OCI-LY1 (cell line): ENCODE measurements at regions not wholly inside any gene's neighbourhood (a gene's known extent, or its start where the extent isn't known, plus 50 kb on each side); places are given as distances from the start of the nearest gene placed in this dataset.

Experiments used
- EZH2 ChIP-seq: fragments of 200-600 bp; sonication (generic), shearing (Covaris generic); IDR thresholded peaks from 2 replicates; pipeline ENCODE4 v1.8.0; 2017; ENCODE audit warnings: borderline replicate concordance, mixed run types, mild to moderate bottlenecking, antibody characterized with exemption, low read length, moderate library complexity, mixed read lengths
- TF ChIP-seq, protein P1 (sequence below): fragments of 200-600 bp; sonication (generic), shearing (Covaris generic); IDR thresholded peaks from 2 replicates; pipeline ENCODE4 v1.5.1; 2017; ENCODE audit warnings: mild to moderate bottlenecking, antibody characterized with exemption, low read length, moderate library complexity, mixed read lengths

DNA sequence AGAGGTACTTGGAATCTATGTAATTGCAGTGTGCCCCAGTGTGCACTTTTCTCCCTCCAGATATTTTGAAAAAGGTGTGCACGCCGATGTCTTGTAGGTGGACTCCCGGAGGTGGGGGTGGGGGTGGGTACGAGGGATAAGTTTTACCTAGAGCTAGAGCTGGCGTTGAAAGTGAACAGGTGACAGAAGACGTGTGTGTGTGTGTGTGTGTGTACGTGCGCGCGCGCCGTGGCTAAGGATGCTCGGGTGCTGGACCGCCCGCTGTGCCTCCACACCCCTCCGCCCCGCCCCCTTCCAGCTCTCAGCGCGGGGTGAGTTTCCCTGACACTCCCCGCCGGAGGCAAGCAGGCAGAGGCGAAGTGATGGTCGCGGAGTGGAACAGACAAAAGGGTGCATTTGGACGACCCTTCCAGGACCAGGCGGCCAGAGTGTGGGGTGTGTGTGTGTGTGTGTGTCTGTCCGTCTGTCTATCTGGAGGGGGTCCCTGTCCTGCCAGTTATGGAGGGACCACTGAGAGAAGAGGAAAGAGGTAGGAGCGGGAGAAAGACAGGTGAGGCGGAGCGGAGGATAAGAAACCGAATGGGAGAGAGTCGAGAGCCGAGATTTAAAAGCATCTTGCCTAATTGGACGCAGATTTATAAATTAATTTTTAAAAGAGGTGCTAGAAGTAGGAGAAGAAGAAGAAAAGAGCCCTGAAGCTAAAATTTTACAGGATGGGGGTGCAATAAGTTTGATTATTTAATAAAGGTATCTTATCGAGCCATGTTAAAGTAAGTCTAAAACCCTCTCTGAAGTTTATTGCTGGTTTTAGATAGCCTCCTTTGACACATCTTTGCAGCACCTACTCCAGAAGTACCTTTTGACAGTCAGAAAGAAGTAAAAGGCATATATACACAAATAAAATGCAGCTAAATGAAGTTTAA lies 335.8 kb upstream of the THRB start:
- no peak for TF ChIP-seq EZH2
- TF ChIP-seq, protein P1, sequence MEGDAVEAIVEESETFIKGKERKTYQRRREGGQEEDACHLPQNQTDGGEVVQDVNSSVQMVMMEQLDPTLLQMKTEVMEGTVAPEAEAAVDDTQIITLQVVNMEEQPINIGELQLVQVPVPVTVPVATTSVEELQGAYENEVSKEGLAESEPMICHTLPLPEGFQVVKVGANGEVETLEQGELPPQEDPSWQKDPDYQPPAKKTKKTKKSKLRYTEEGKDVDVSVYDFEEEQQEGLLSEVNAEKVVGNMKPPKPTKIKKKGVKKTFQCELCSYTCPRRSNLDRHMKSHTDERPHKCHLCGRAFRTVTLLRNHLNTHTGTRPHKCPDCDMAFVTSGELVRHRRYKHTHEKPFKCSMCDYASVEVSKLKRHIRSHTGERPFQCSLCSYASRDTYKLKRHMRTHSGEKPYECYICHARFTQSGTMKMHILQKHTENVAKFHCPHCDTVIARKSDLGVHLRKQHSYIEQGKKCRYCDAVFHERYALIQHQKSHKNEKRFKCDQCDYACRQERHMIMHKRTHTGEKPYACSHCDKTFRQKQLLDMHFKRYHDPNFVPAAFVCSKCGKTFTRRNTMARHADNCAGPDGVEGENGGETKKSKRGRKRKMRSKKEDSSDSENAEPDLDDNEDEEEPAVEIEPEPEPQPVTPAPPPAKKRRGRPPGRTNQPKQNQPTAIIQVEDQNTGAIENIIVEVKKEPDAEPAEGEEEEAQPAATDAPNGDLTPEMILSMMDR = no peak
